ENCODE measurements at regions not wholly inside any gene's neighbourhood (a gene's known extent, or its start where the extent isn't known, plus 50 kb on each side); places are given as distances from the start of the nearest gene placed in this dataset.

GRCh38 chr3:67200618-67201017 is 202.5 kb downstream of the KBTBD8 start:
- H3K36me3 ChIP-seq (replicated peaks in 1 of 2; ENCODE audit: control insufficient read depth in 1 of 2, insufficient read depth in 2 of 2, low read length in 2 of 2): no peaks in the 10 kb centered on the region
- H2AFZ ChIP-seq (ENCODE audit: insufficient read depth, low read depth, low read length, poor library complexity, severe bottlenecking): no peak overlapping the region
- Mint-ChIP-seq H3K4me1 (no peaks in the 10 kb centered on the region), H3K27me3 (ENCODE audit: low read depth in 3 of 3) (no peaks in the 10 kb centered on the region), H3K4me3 (no peak overlapping the region), H3K27ac (no peak overlapping the region), H3K9me3 (peaks cover 0 to 4% (median 0%) of the 10 kb centered on the region in 7 donors), H3K36me3 (no peaks in the 10 kb centered on the region)
- H3K9me3 ChIP-seq (replicated peaks in 1 of 2; ENCODE audit: control insufficient read depth in 1 of 2, insufficient read depth in 1 of 2, low read length in 2 of 2): no peaks in the 10 kb centered on the region
- DNase-seq: no peak
- no peaks in the 10 kb centered on the region for H4K20me1 ChIP-seq (ENCODE audit: insufficient read depth, low read length)
- intact Hi-C loops (cut with micrococcal nuclease): no loop called here
- no peaks in the 10 kb centered on the region for H3K27me3 ChIP-seq (ENCODE audit: control insufficient read depth in 2 of 2, insufficient read depth in 2 of 2, low read length in 2 of 2)
- no peak overlapping the region for H3K4me2 ChIP-seq (replicated peaks; ENCODE audit: extremely low read depth, low read length, poor library complexity, severe bottlenecking)
- no peak overlapping the region for H3K4me3 ChIP-seq (replicated peaks in 1 of 3; ENCODE audit: low read depth in 2 of 3, low read length in 3 of 3)
- H3K27ac ChIP-seq (ENCODE audit: low read depth in 1 of 2, low read length in 2 of 2): no peak overlapping the region
- TF ChIP-seq, protein P1, sequence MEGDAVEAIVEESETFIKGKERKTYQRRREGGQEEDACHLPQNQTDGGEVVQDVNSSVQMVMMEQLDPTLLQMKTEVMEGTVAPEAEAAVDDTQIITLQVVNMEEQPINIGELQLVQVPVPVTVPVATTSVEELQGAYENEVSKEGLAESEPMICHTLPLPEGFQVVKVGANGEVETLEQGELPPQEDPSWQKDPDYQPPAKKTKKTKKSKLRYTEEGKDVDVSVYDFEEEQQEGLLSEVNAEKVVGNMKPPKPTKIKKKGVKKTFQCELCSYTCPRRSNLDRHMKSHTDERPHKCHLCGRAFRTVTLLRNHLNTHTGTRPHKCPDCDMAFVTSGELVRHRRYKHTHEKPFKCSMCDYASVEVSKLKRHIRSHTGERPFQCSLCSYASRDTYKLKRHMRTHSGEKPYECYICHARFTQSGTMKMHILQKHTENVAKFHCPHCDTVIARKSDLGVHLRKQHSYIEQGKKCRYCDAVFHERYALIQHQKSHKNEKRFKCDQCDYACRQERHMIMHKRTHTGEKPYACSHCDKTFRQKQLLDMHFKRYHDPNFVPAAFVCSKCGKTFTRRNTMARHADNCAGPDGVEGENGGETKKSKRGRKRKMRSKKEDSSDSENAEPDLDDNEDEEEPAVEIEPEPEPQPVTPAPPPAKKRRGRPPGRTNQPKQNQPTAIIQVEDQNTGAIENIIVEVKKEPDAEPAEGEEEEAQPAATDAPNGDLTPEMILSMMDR (IDR thresholded peaks at IDR 0.05): no peak
- H3K79me2 ChIP-seq (ENCODE audit: insufficient read depth, low read length): no peaks in the 10 kb centered on the region
- no peaks in the 10 kb centered on the region for H3K4me1 ChIP-seq (ENCODE audit: control insufficient read depth in 1 of 2, insufficient read depth in 2 of 2, low read length in 2 of 2)
- H3K9ac ChIP-seq (ENCODE audit: insufficient read depth, low read length, poor library complexity, severe bottlenecking): no peak overlapping the region

DNA sequence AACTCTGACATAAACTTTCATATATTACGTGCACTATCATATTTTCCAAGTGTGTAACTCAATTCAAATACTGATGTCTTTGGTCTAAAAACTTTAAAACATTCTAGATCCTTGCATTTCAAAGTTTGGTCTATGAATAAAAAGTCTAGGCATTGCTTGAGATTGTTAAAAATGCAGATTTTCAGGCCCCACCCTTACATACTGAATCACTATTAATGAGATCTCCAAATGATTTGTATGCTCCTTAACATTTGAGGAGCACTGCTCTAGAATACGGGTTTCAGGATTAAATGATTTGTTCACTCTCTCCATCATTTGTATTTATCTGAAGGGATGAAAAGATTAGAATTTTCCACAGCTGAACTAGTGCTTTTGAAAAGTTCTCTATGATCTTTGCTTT is 202.9 kb downstream of the KBTBD8 start:
- Histone ChIP-seq H3K9ac (ENCODE audit: insufficient read depth, low read length, poor library complexity, severe bottlenecking) (no peak overlapping the region), H2AFZ (ENCODE audit: insufficient read depth, low read depth, low read length, poor library complexity, severe bottlenecking) (no peak overlapping the region), H3K4me1 (ENCODE audit: control insufficient read depth in 1 of 2, insufficient read depth in 2 of 2, low read length in 2 of 2) (no peaks in the 10 kb centered on the region), H3K4me3 (replicated peaks in 1 of 3; ENCODE audit: low read depth in 2 of 3, low read length in 3 of 3) (no peak overlapping the region), H3K4me2 (replicated peaks; ENCODE audit: extremely low read depth, low read length, poor library complexity, severe bottlenecking) (no peak overlapping the region), H3K27ac (ENCODE audit: low read depth in 1 of 2, low read length in 2 of 2) (no peak overlapping the region), H3K79me2 (ENCODE audit: insufficient read depth, low read length) (no peaks in the 10 kb centered on the region), H4K20me1 (ENCODE audit: insufficient read depth, low read length) (no peaks in the 10 kb centered on the region), H3K27me3 (ENCODE audit: control insufficient read depth in 2 of 2, insufficient read depth in 2 of 2, low read length in 2 of 2) (no peaks in the 10 kb centered on the region), H3K36me3 (replicated peaks in 1 of 2; ENCODE audit: control insufficient read depth in 1 of 2, insufficient read depth in 2 of 2, low read length in 2 of 2) (no peaks in the 10 kb centered on the region), H3K9me3 (replicated peaks in 1 of 2; ENCODE audit: control insufficient read depth in 1 of 2, insufficient read depth in 1 of 2, low read length in 2 of 2) (no peaks in the 10 kb centered on the region)
- Mint-ChIP-seq H3K27ac (no peak overlapping the region), H3K4me3 (no peak overlapping the region), H3K36me3 (no peaks in the 10 kb centered on the region), H3K27me3 (ENCODE audit: low read depth in 3 of 3) (no peaks in the 10 kb centered on the region), H3K9me3 (peaks cover 0 to 4% (median 0%) of the 10 kb centered on the region in 7 donors), H3K4me1 (no peaks in the 10 kb centered on the region)
- no peak for DNase-seq
- WGBS (ENCODE audit: insufficient coverage): no CpG with 5 or more reads among the region's 2 CpGs
- intact Hi-C loops (cut with micrococcal nuclease): no loop called here
- TF ChIP-seq, protein P1 (IDR thresholded peaks at IDR 0.05): no peak

Data from CD14-positive monocyte (primary cell).